ENCODE measurements at regions not wholly inside any gene's neighbourhood (a gene's known extent, or its start where the extent isn't known, plus 50 kb on each side); places are given as distances from the start of the nearest gene placed in this dataset.

- TF ChIP-seq, protein P1, sequence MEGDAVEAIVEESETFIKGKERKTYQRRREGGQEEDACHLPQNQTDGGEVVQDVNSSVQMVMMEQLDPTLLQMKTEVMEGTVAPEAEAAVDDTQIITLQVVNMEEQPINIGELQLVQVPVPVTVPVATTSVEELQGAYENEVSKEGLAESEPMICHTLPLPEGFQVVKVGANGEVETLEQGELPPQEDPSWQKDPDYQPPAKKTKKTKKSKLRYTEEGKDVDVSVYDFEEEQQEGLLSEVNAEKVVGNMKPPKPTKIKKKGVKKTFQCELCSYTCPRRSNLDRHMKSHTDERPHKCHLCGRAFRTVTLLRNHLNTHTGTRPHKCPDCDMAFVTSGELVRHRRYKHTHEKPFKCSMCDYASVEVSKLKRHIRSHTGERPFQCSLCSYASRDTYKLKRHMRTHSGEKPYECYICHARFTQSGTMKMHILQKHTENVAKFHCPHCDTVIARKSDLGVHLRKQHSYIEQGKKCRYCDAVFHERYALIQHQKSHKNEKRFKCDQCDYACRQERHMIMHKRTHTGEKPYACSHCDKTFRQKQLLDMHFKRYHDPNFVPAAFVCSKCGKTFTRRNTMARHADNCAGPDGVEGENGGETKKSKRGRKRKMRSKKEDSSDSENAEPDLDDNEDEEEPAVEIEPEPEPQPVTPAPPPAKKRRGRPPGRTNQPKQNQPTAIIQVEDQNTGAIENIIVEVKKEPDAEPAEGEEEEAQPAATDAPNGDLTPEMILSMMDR (IDR thresholded peaks at IDR 0.05), result no peak
- TF ChIP-seq EP300 (IDR thresholded peaks at IDR 0.05), result no peak
Observed at GRCh38 chr1:166588741-166589140, 250.5 kb upstream of the POGK start.
